ENCODE measurements at regions not wholly inside any gene's neighbourhood (a gene's known extent, or its start where the extent isn't known, plus 50 kb on each side); places are given as distances from the start of the nearest gene placed in this dataset.

- DNase-seq (ENCODE audit: low read depth), result peak; percentile 89
Measured at GRCh38 chr11:130585545-130585944, 137.1 kb downstream of the ADAMTS15 start.

GRCh38 chr11:130587658-130588057, 139.2 kb downstream of the ADAMTS15 start:
- no peak for DNase-seq (ENCODE audit: low read depth)

- DNase-seq (ENCODE audit: low read depth), result peak; percentile 29
Measured at GRCh38 chr11:130588471-130588870, 140.0 kb downstream of the ADAMTS15 start.

GRCh38 chr11:130592056-130592455, 143.6 kb downstream of the ADAMTS15 start:
- DNase-seq (ENCODE audit: low read depth), result peak; percentile 45

- no peak for DNase-seq (ENCODE audit: low read depth)
Measured at GRCh38 chr11:130593064-130593463, 144.6 kb downstream of the ADAMTS15 start.

GRCh38 chr11:130598433-130598832, 150.0 kb downstream of the ADAMTS15 start:
- DNase-seq (ENCODE audit: low read depth), result no peak

- DNase-seq (ENCODE audit: low read depth), result peak; percentile 48
Measured at GRCh38 chr11:130599073-130599654, 150.7 kb downstream of the ADAMTS15 start.

- DNase-seq (ENCODE audit: low read depth), result peak; percentile 54
Measured at GRCh38 chr11:130600139-130600538, 151.7 kb downstream of the ADAMTS15 start.

- DNase-seq (ENCODE audit: low read depth), result no peak
Measured at GRCh38 chr11:130600616-130601015, 152.2 kb downstream of the ADAMTS15 start.

- DNase-seq (ENCODE audit: low read depth), result peak; percentile 93
Measured at GRCh38 chr11:130601141-130601540, 152.7 kb downstream of the ADAMTS15 start.

GRCh38 chr11:130601764-130602460, 153.5 kb downstream of the ADAMTS15 start:
- DNase-seq (ENCODE audit: low read depth), result no peak

GRCh38 chr11:130602641-130603334, 154.3 kb downstream of the ADAMTS15 start:
- no peak for DNase-seq (ENCODE audit: low read depth)

- DNase-seq (ENCODE audit: low read depth), result no peak
Measured at GRCh38 chr11:130603335-130603906, 155.0 kb downstream of the ADAMTS15 start.

- no peak for DNase-seq (ENCODE audit: low read depth)
Measured at GRCh38 chr11:130604606-130605005, 156.2 kb downstream of the ADAMTS15 start.

- DNase-seq (ENCODE audit: low read depth), result peak; percentile 62
Measured at GRCh38 chr11:130606178-130606577, 157.7 kb downstream of the ADAMTS15 start.

- DNase-seq (ENCODE audit: low read depth), result peak; percentile 89
Measured at GRCh38 chr11:130606781-130607511, 158.5 kb downstream of the ADAMTS15 start.

- DNase-seq (ENCODE audit: low read depth), result no peak
Measured at GRCh38 chr11:130608287-130608686, 159.8 kb downstream of the ADAMTS15 start.

- peak; percentile 59 for DNase-seq (ENCODE audit: low read depth)
Measured at GRCh38 chr11:130609121-130610035, 160.9 kb downstream of the ADAMTS15 start.

GRCh38 chr11:130611791-130612251, 163.4 kb downstream of the ADAMTS15 start:
- DNase-seq (ENCODE audit: low read depth), result peak; percentile 99

- DNase-seq (ENCODE audit: low read depth), result peak; percentile 99
Measured at GRCh38 chr11:130612291-130612851, 163.9 kb downstream of the ADAMTS15 start.

GRCh38 chr11:130613396-130613795, 165.0 kb downstream of the ADAMTS15 start:
- peak; percentile 52 for DNase-seq (ENCODE audit: low read depth)

Measured in EH (cell line).